ENCODE measurements at regions not wholly inside any gene's neighbourhood (a gene's known extent, or its start where the extent isn't known, plus 50 kb on each side); places are given as distances from the start of the nearest gene placed in this dataset.

GRCh38 chr3:17946619-17947018 is 204.2 kb upstream of the TBC1D5 start:
- TF ChIP-seq POLR2A (IDR thresholded peaks at IDR 0.05) (no peak), CTCF (IDR thresholded peaks at IDR 0.05) (no peak)
